CD4-positive, alpha-beta T cell (primary cell): ENCODE measurements at regions not wholly inside any gene's neighbourhood (a gene's known extent, or its start where the extent isn't known, plus 50 kb on each side); places are given as distances from the start of the nearest gene placed in this dataset.

ENCODE experiments used
- ATAC-seq: fragments of 200-7000 bp; cut with Tn5 transposase; one replicate; pipeline ENCODE4 v1.10.0; 2022; ENCODE audit warnings: mild to moderate bottlenecking; ENCODE audit not compliant: poor library complexity
- CTCF ChIA-PET: fragments of 350-600 bp; sonication (Branson Sonifier 250); formaldehyde crosslinking; loops from one replicate; lab custom pipeline; 2021; ENCODE audit warnings: antibody characterized with exemption, inconsistent platforms; lab: Charles Lee
- POLR2A ChIA-PET: fragments of 350-600 bp; sonication (Branson Sonifier 250); formaldehyde crosslinking; loops from one replicate; lab custom pipeline; 2021; ENCODE audit warnings: antibody characterized with exemption, inconsistent platforms; lab: Charles Lee
- DNase-seq, 14 experiments: peaks; one replicate each; pipeline ENCODE4 v3.0.0-alpha.2; 2013 to 2020; ENCODE audit warnings: mixed read lengths in 2 of 14
- H3K27ac ChIP-seq, 2 donors: one replicate each; pipeline versions ENCODE4 v1.5.1 to v1.7.0; 2013; ENCODE audit warnings: low read length in 2 of 2, low read depth in 1 of 2, mild to moderate bottlenecking in 1 of 2
- H3K27me3 ChIP-seq, 2 experiments: 1 replicate in 1 of 2; 2 replicates in 1 of 2; pipeline versions ENCODE4 v1.6.1 to v1.7.0; 2013; ENCODE audit warnings: low read length in 2 of 2, control low read depth in 1 of 2, mild to moderate bottlenecking in 1 of 2, moderate library complexity in 1 of 2; ENCODE audit not compliant: insufficient read depth in 2 of 2, control insufficient read depth in 1 of 2
- H3K36me3 ChIP-seq: one replicate; pipeline ENCODE4 v1.6.1; 2013; ENCODE audit warnings: low read length, control low read depth; ENCODE audit not compliant: insufficient read depth
- H3K4me1 ChIP-seq: one replicate; pipeline ENCODE4 v1.6.1; 2013; ENCODE audit warnings: low read length, control low read depth; ENCODE audit not compliant: insufficient read depth
- H3K4me3 ChIP-seq: one replicate; pipeline ENCODE4 v1.5.1; 2013; ENCODE audit warnings: mild to moderate bottlenecking, low read length, moderate library complexity
- H3K9me3 ChIP-seq, 2 experiments: 1 replicate in 1 of 2; 2 replicates in 1 of 2; pipeline versions ENCODE4 v1.6.1 to v1.7.0; 2013; ENCODE audit warnings: low read length in 2 of 2, mild to moderate bottlenecking in 2 of 2, control low read depth in 1 of 2, moderate library complexity in 1 of 2; ENCODE audit not compliant: control insufficient read depth in 1 of 2, insufficient read depth in 1 of 2
- H3K27ac Mint-ChIP-seq: one replicate; pipeline ENCODE4 v1.8.0; 2020; ENCODE audit warnings: mixed read lengths
- H3K27me3 Mint-ChIP-seq: one replicate; pipeline ENCODE4 v1.8.0; 2021; ENCODE audit warnings: mixed read lengths
- H3K36me3 Mint-ChIP-seq: one replicate; pipeline ENCODE4 v1.8.0; 2021; ENCODE audit warnings: low read depth, mixed read lengths
- H3K4me1 Mint-ChIP-seq: one replicate; pipeline ENCODE4 v1.8.0; 2021; ENCODE audit warnings: low read depth, mixed read lengths
- H3K4me3 Mint-ChIP-seq: one replicate; pipeline ENCODE4 v1.8.0; 2020; ENCODE audit warnings: mild to moderate bottlenecking, mixed read lengths
- H3K9me3 Mint-ChIP-seq: one replicate; pipeline ENCODE4 v1.8.0; 2020; ENCODE audit warnings: mixed read lengths
- CTCF ChIP-seq: fragments of 200-600 bp; IDR thresholded peaks from one replicate; pipeline ENCODE4 v1.8.0; 2022; ENCODE audit warnings: antibody characterized with exemption, mild to moderate bottlenecking
- intact Hi-C, 2 experiments: fragments of 100-400 bp; cut with DNase I in 1 of 2; cut with micrococcal nuclease in 1 of 2; formaldehyde crosslinking; loops; one replicate each; pipeline versions ENCODE4 v1.15.1 to v1.9.0; 2023 to 2025; cut with DNase I, micrococcal nuclease

GRCh38 chr2:57199663-57200062 lies 846.9 kb upstream of the VRK2 start:
- Mint-ChIP-seq H3K36me3 (no peaks in the 10 kb centered on the region), H3K4me1 (no peaks in the 10 kb centered on the region), H3K9me3 (peaks cover 5% of the 10 kb centered on the region), H3K27me3 (no peaks in the 10 kb centered on the region), H3K4me3 (no peak overlapping the region), H3K27ac (no peak overlapping the region)
- intact Hi-C loops = no loop called here
- POLR2A ChIA-PET = no interaction called here
- Histone ChIP-seq H3K4me1 (no peaks in the 10 kb centered on the region), H3K36me3 (no peaks in the 10 kb centered on the region), H3K27me3 (no peaks in the 10 kb centered on the region), H3K27ac (no peak overlapping the region), H3K4me3 (no peak overlapping the region), H3K9me3 (peaks cover 0 to 12% of the 10 kb centered on the region in 2 experiments)
- DNase-seq = no peak
- ATAC-seq = no peak
- TF ChIP-seq CTCF = no peak
- CTCF ChIA-PET = no interaction called here

- Mint-ChIP-seq H3K36me3 (no peaks in the 10 kb centered on the region), H3K4me3 (no peak overlapping the region), H3K4me1 (no peaks in the 10 kb centered on the region), H3K9me3 (peaks cover 2% of the 10 kb centered on the region), H3K27me3 (no peaks in the 10 kb centered on the region), H3K27ac (no peak overlapping the region)
- Histone ChIP-seq H3K27ac (no peak overlapping the region), H3K9me3 (peaks cover 0 to 12% of the 10 kb centered on the region in 2 experiments), H3K27me3 (no peaks in the 10 kb centered on the region), H3K36me3 (no peaks in the 10 kb centered on the region), H3K4me1 (no peaks in the 10 kb centered on the region), H3K4me3 (no peak overlapping the region)
- no peak for DNase-seq
- ChIA-PET CTCF (no interaction called here), POLR2A (no interaction called here)
- TF ChIP-seq CTCF = no peak
- no peak for ATAC-seq
- intact Hi-C loops = no loop called here
These were observed 842.2 kb upstream of the VRK2 start for GRCh38 chr2:57204364-57204763.

GRCh38 chr2:57205241-57205640 lies 841.4 kb upstream of the VRK2 start:
- Mint-ChIP-seq H3K9me3 (peaks cover 2% of the 10 kb centered on the region), H3K27ac (no peak overlapping the region), H3K4me3 (no peak overlapping the region), H3K4me1 (no peaks in the 10 kb centered on the region), H3K36me3 (no peaks in the 10 kb centered on the region), H3K27me3 (no peaks in the 10 kb centered on the region)
- ATAC-seq = no peak
- no peak for TF ChIP-seq CTCF
- ChIA-PET POLR2A (no interaction called here), CTCF (no interaction called here)
- Histone ChIP-seq H3K4me1 (no peaks in the 10 kb centered on the region), H3K27me3 (no peaks in the 10 kb centered on the region), H3K9me3 (peaks cover 0 to 12% of the 10 kb centered on the region in 2 experiments), H3K36me3 (no peaks in the 10 kb centered on the region), H3K27ac (no peak overlapping the region), H3K4me3 (no peak overlapping the region)
- intact Hi-C loops = no loop called here
- DNase-seq = no peak
